Neural cell (in vitro differentiated cells): ENCODE measurements at regions not wholly inside any gene's neighbourhood (a gene's known extent, or its start where the extent isn't known, plus 50 kb on each side); places are given as distances from the start of the nearest gene placed in this dataset.

Source experiments
- CTCF ChIP-seq: fragments of 450-650 bp; IDR thresholded peaks from 2 replicates; pipeline ENCODE4 v1.5.1; 2014; ENCODE audit warnings: antibody characterized with exemption, mild to moderate bottlenecking, moderate library complexity; ENCODE audit not compliant: poor library complexity, severe bottlenecking
- POLR2AphosphoS5 ChIP-seq: IDR thresholded peaks from 2 replicates; pipeline ENCODE4 v1.6.1; 2012
- RAD21 ChIP-seq: fragments of 450-650 bp; conservative IDR thresholded peaks from 2 replicates; pipeline ENCODE4 v1.6.1; 2014; ENCODE audit warnings: antibody characterized with exemption, mild to moderate bottlenecking, moderate library complexity
- TAF1 ChIP-seq: IDR thresholded peaks from 2 replicates; pipeline ENCODE4 v1.6.1; 2012; ENCODE audit warnings: low read depth

- no peak for TF ChIP-seq RAD21
- TF ChIP-seq CTCF = no peak
- no peak for TF ChIP-seq TAF1
- TF ChIP-seq POLR2AphosphoS5 = no peak
Measured at GRCh38 chr21:35196128-35196527, 147.0 kb upstream of the RUNX1 start.
